GM23338 (cell line): ENCODE measurements at regions not wholly inside any gene's neighbourhood (a gene's known extent, or its start where the extent isn't known, plus 50 kb on each side); places are given as distances from the start of the nearest gene placed in this dataset.

Experiments used
- ATAC-seq: fragments of 200-7000 bp; cut with Tn5 transposase; 3 replicates; pipeline ENCODE4 v1.9.1; 2020
- DNase-seq: peaks from one replicate; pipeline ENCODE4 v3.0.0-alpha.2; 2015; ENCODE audit warnings: low spot score
- H2AFZ ChIP-seq: fragments of 200-600 bp; sonication (generic); 2 replicates; pipeline ENCODE4 v1.8.0; 2016; ENCODE audit warnings: antibody characterized with exemption, mild to moderate bottlenecking, moderate library complexity
- H3F3A ChIP-seq: fragments of 200-600 bp; sonication (generic); replicated peaks from 2 replicates; pipeline ENCODE4 v1.8.0; 2017; ENCODE audit warnings: antibody characterized with exemption, mixed run types, low read depth
- H3K27ac ChIP-seq: fragments of 200-600 bp; sonication (generic); 2 replicates; pipeline ENCODE4 v1.6.1; 2016; ENCODE audit warnings: low read depth
- H3K27me3 ChIP-seq: fragments of 200-600 bp; sonication (generic); 2 replicates; pipeline ENCODE4 v1.8.0; 2016; ENCODE audit warnings: mild to moderate bottlenecking, mixed run types, moderate library complexity; ENCODE audit not compliant: insufficient read depth
- H3K36me3 ChIP-seq: fragments of 200-600 bp; sonication (generic); 2 replicates; pipeline ENCODE4 v1.8.0; 2016; ENCODE audit warnings: mild to moderate bottlenecking; ENCODE audit not compliant: insufficient read depth
- H3K4me1 ChIP-seq: fragments of 200-600 bp; sonication (generic); 2 replicates; pipeline ENCODE4 v1.8.0; 2016; ENCODE audit warnings: mild to moderate bottlenecking, moderate library complexity; ENCODE audit not compliant: insufficient read depth
- H3K4me2 ChIP-seq: fragments of 200-600 bp; sonication (generic); 2 replicates; pipeline ENCODE4 v1.7.1; 2017; ENCODE audit warnings: mixed run types
- H3K4me3 ChIP-seq: fragments of 200-600 bp; sonication (generic); 2 replicates; pipeline ENCODE4 v1.6.1; 2016; ENCODE audit warnings: mixed run types
- H3K79me2 ChIP-seq: fragments of 200-600 bp; sonication (generic); replicated peaks from 2 replicates; pipeline ENCODE4 v1.8.0; 2017; ENCODE audit warnings: mild to moderate bottlenecking; ENCODE audit not compliant: insufficient read depth
- H3K9me2 ChIP-seq: fragments of 200-600 bp; sonication (generic); 2 replicates; pipeline ENCODE4 v1.8.0; 2017; ENCODE audit not compliant: insufficient read depth
- H4K20me1 ChIP-seq: fragments of 200-600 bp; sonication (generic); replicated peaks from 2 replicates; pipeline ENCODE4 v1.8.0; 2017; ENCODE audit warnings: mild to moderate bottlenecking; ENCODE audit not compliant: insufficient read depth
- H3K27ac Mint-ChIP-seq: 2 replicates; pipeline ENCODE4 v1.8.0; 2020; ENCODE audit warnings: inconsistent platforms, mild to moderate bottlenecking, moderate library complexity, mixed read lengths
- H3K27me3 Mint-ChIP-seq: 3 replicates; pipeline ENCODE4 v1.8.0; 2022; ENCODE audit warnings: low read depth, mild to moderate bottlenecking, moderate library complexity, mixed read lengths, inconsistent platforms; ENCODE audit not compliant: insufficient read depth, poor library complexity
- H3K36me3 Mint-ChIP-seq: 3 replicates; pipeline ENCODE4 v1.8.0; 2021; ENCODE audit warnings: low read depth, mild to moderate bottlenecking, inconsistent platforms, moderate library complexity, mixed read lengths
- H3K4me1 Mint-ChIP-seq: 3 replicates; pipeline ENCODE4 v1.8.0; 2020; ENCODE audit warnings: mild to moderate bottlenecking, inconsistent platforms, mixed read lengths
- H3K4me3 Mint-ChIP-seq: 3 replicates; pipeline ENCODE4 v1.8.0; 2021; ENCODE audit warnings: moderate library complexity, mild to moderate bottlenecking, inconsistent platforms, mixed read lengths
- H3K9me3 Mint-ChIP-seq: 3 replicates; pipeline ENCODE4 v1.8.0; 2020; ENCODE audit warnings: moderate library complexity, mild to moderate bottlenecking, inconsistent platforms, mixed read lengths
- CREB1 ChIP-seq: fragments of 250-450 bp; sonication (Bioruptor Pico); IDR thresholded peaks from 2 replicates; pipeline ENCODE4 v1.5.0; 2020; ENCODE audit warnings: low read depth, mild to moderate bottlenecking, moderate library complexity
- CTCF ChIP-seq, 2 experiments: fragments of 200-600 bp in 1 of 2; sonication (generic) in 1 of 2; conservative IDR thresholded peaks; 2 replicates each; pipeline versions ENCODE4 v1.5.1 to v1.6.1; 2016 to 2017; ENCODE audit warnings: antibody characterized with exemption in 2 of 2, low read depth in 2 of 2, mild to moderate bottlenecking in 2 of 2, moderate library complexity in 1 of 2
- ETS1 ChIP-seq: IDR thresholded peaks from 2 replicates; pipeline ENCODE4 v1.6.1; 2016; ENCODE audit warnings: antibody characterized with exemption
- EZH2 ChIP-seq: fragments of 200-600 bp; sonication (generic); IDR thresholded peaks from one replicate; pipeline ENCODE4 v1.8.0; 2017; ENCODE audit warnings: antibody characterized with exemption, mild to moderate bottlenecking, low read depth; ENCODE audit not compliant: unreplicated experiment
- EZH2phosphoT487 ChIP-seq: fragments of 200-600 bp; sonication (generic); IDR thresholded peaks from one replicate; pipeline ENCODE4 v1.8.1; 2018; ENCODE audit warnings: antibody characterized with exemption; ENCODE audit not compliant: unreplicated experiment
- JUNB ChIP-seq: IDR thresholded peaks from one replicate; pipeline ENCODE4 v1.6.1; 2016; ENCODE audit warnings: antibody characterized with exemption; ENCODE audit not compliant: unreplicated experiment
- NANOG ChIP-seq: IDR thresholded peaks from 2 replicates; pipeline ENCODE4 v1.6.1; 2016; ENCODE audit warnings: antibody characterized with exemption, borderline replicate concordance
- POLR2AphosphoS5 ChIP-seq: IDR thresholded peaks from 2 replicates; pipeline ENCODE4 v1.6.1; 2016; ENCODE audit warnings: antibody characterized with exemption, low read depth
- REST ChIP-seq: IDR thresholded peaks from one replicate; pipeline ENCODE4 v1.6.1; 2018; ENCODE audit warnings: antibody characterized with exemption; ENCODE audit not compliant: unreplicated experiment
- STAT1 ChIP-seq: IDR thresholded peaks from one replicate; pipeline ENCODE4 v1.6.1; 2016; ENCODE audit warnings: antibody characterized with exemption; ENCODE audit not compliant: unreplicated experiment
- ZNF114 ChIP-seq: fragments of 250-450 bp; sonication (Bioruptor Pico); IDR thresholded peaks from 2 replicates; pipeline ENCODE4 v1.5.0; 2020; ENCODE audit warnings: mild to moderate bottlenecking, moderate library complexity
- ZNF331 ChIP-seq: fragments of 250-450 bp; sonication (Bioruptor Pico); IDR thresholded peaks from 2 replicates; pipeline ENCODE4 v1.5.0; 2020; ENCODE audit warnings: low read depth, mild to moderate bottlenecking, moderate library complexity
- ZNF462 ChIP-seq: fragments of 250-450 bp; sonication (Bioruptor Pico); IDR thresholded peaks from 2 replicates; pipeline ENCODE4 v1.5.0; 2020; ENCODE audit warnings: mild to moderate bottlenecking, moderate library complexity

GRCh38 chr15:31563421-31563820 is 236.8 kb downstream of the KLF13 start:
- no peaks in the 10 kb centered on the region for H3F3A ChIP-seq
- no peaks in the 10 kb centered on the region for H3K27me3 ChIP-seq
- no peaks in the 10 kb centered on the region for H4K20me1 ChIP-seq
- H3K79me2 ChIP-seq: no peaks in the 10 kb centered on the region
- no peaks in the 10 kb centered on the region for H3K4me1 ChIP-seq
- ATAC-seq (no peak; the same call in 2 of the 3 replicates), DNase-seq (no peak)
- Mint-ChIP-seq H3K4me1 (no peaks in the 10 kb centered on the region), H3K9me3 (peaks cover 15% of the 10 kb centered on the region), H3K4me3 (no peak overlapping the region), H3K36me3 (peaks cover 16% of the 10 kb centered on the region), H3K27me3 (peaks cover 3% of the 10 kb centered on the region), H3K27ac (no peak overlapping the region)
- H2AFZ ChIP-seq: no peak overlapping the region
- H3K36me3 ChIP-seq: no peaks in the 10 kb centered on the region
- H3K4me2 ChIP-seq: no peak overlapping the region
- H3K27ac ChIP-seq: no peak overlapping the region
- no peak overlapping the region for H3K4me3 ChIP-seq
- H3K9me2 ChIP-seq: no peaks in the 10 kb centered on the region
- TF ChIP-seq POLR2AphosphoS5 (no peak), REST (no peak), ZNF114 (CRISPR knock-in tag) (no peak), EZH2phosphoT487 (no peak), NANOG (no peak), JUNB (no peak), ZNF462 (CRISPR knock-in tag) (no peak), CTCF (conservative IDR thresholded peaks at IDR 0.05; ENCODE audit: low read depth in 2 of 2) (no peak), STAT1 (no peak), ZNF331 (CRISPR knock-in tag) (no peak), ETS1 (no peak), EZH2 (no peak), CREB1 (CRISPR knock-in tag) (no peak)
